OCI-LY3 (cell line): ENCODE measurements at regions not wholly inside any gene's neighbourhood (a gene's known extent, or its start where the extent isn't known, plus 50 kb on each side); places are given as distances from the start of the nearest gene placed in this dataset.

Experiments used
- H2AFZ ChIP-seq: fragments of 200-600, 300-600 bp; shearing (Covaris generic); 2 replicates; pipeline ENCODE4 v1.6.0; 2014; ENCODE audit warnings: antibody characterized with exemption, low read depth, low read length
- H3K27ac ChIP-seq: fragments of 200-600, 300-600 bp; sonication (generic); 2 replicates; pipeline ENCODE4 v1.5.1; 2014; ENCODE audit warnings: mild to moderate bottlenecking, low read length, moderate library complexity, mixed read lengths
- H3K27me3 ChIP-seq: fragments of 200-600, 300-600 bp; sonication (generic); 2 replicates; pipeline ENCODE4 v1.6.1; 2014; ENCODE audit warnings: low read depth, low read length, mixed read lengths
- H3K36me3 ChIP-seq: fragments of 200-600, 300-600 bp; sonication (generic); replicated peaks from 2 replicates; pipeline ENCODE3; 2014; ENCODE audit warnings: low read depth, low read length, mixed read lengths
- H3K4me1 ChIP-seq: fragments of 300-600, 200-600 bp; sonication (generic); 2 replicates; pipeline ENCODE4 v1.6.1; 2014; ENCODE audit warnings: low read length, mixed read lengths
- H3K4me2 ChIP-seq: fragments of 200-600, 300-600 bp; sonication (generic); 2 replicates; pipeline ENCODE4 v1.6.1; 2014; ENCODE audit warnings: low read length, mixed read lengths
- H3K4me3 ChIP-seq: fragments of 300-600, 200-600 bp; sonication (generic); 2 replicates; pipeline ENCODE4 v1.5.1; 2014; ENCODE audit warnings: antibody characterized with exemption, mild to moderate bottlenecking, low read length, moderate library complexity
- H3K79me2 ChIP-seq: fragments of 300-600, 200-600 bp; shearing (Covaris generic); 2 replicates; pipeline ENCODE4 v1.6.1; 2014; ENCODE audit warnings: mild to moderate bottlenecking, low read length, mixed read lengths
- H3K9ac ChIP-seq: fragments of 300-600, 200-600 bp; shearing (Covaris generic); 2 replicates; pipeline ENCODE4 v1.6.0; 2014; ENCODE audit warnings: mild to moderate bottlenecking, low read length, moderate library complexity
- H3K9me3 ChIP-seq: fragments of 200-600, 300-600 bp; shearing (Covaris generic); 2 replicates; pipeline ENCODE4 v1.6.1; 2014; ENCODE audit warnings: low read length, mixed read lengths; ENCODE audit not compliant: insufficient read depth
- H4K20me1 ChIP-seq: fragments of 200-600, 300-600 bp; sonication (generic); 2 replicates; pipeline ENCODE4 v1.6.1; 2016; ENCODE audit warnings: low read length, mixed read lengths; ENCODE audit not compliant: insufficient read depth
- EZH2phosphoT487 ChIP-seq: fragments of 200-600 bp; shearing (Covaris generic); IDR thresholded peaks from 2 replicates; pipeline ENCODE4 v1.6.1; 2018; ENCODE audit warnings: antibody characterized with exemption, mixed run types, low read depth
- TF ChIP-seq, protein P1 (sequence below): fragments of 200-600, 300-600 bp; sonication (generic); IDR thresholded peaks from 2 replicates; pipeline ENCODE4 v1.5.1; 2014; ENCODE audit warnings: antibody characterized with exemption, low read length, low read depth

DNA sequence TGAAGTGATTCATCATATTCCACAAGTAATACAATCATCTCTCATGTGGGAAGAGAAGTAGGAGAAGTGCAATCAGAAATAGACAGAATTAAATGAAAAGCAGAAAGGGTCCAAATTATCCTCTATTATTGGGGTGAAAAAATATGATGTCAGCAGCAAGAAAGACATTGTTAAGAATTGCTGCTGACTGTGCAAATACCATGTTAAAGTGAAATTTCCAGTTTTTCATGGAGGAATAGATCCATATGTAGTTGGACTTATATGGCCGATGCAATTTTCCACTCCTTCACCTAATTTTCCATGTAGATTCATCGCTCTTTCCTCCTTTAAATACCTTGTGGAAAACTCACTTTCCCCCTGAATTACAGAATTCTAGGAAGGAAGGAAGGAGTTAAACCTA lies 819.8 kb downstream of the GATA3 start:
- Histone ChIP-seq H2AFZ (no peak overlapping the region), H3K9ac (no peak overlapping the region), H3K27ac (no peak overlapping the region), H3K4me1 (no peaks in the 10 kb centered on the region), H3K4me3 (no peak overlapping the region), H3K36me3 (no peaks in the 10 kb centered on the region), H3K9me3 (no peaks in the 10 kb centered on the region), H4K20me1 (no peaks in the 10 kb centered on the region), H3K79me2 (no peaks in the 10 kb centered on the region), H3K4me2 (no peak overlapping the region), H3K27me3 (no peaks in the 10 kb centered on the region)
- no peak for TF ChIP-seq EZH2phosphoT487

DNA sequence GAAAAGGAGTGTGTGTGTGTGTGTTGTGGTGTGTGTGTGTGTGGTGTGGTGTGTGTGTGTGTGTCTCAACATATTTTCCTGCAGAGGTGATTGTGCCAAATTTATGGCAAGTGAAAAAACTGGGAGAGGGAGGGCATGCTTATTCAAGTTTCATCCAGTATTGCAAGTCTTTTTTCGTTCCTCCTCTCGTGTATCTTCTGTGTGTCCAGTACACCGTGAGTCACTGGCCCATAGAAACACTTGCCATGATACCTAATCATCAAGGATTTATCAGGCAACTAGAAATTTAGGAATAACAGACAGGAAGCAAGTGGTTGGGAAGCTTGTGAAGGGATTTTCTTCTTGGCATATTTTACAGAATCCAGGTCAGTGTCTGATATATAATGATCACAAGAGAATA lies 820.5 kb downstream of the GATA3 start:
- Histone ChIP-seq H3K27ac (no peak overlapping the region), H3K9ac (no peak overlapping the region), H3K36me3 (no peaks in the 10 kb centered on the region), H4K20me1 (no peaks in the 10 kb centered on the region), H3K27me3 (no peaks in the 10 kb centered on the region), H3K4me3 (no peak overlapping the region), H3K4me1 (no peaks in the 10 kb centered on the region), H3K4me2 (no peak overlapping the region), H3K9me3 (no peaks in the 10 kb centered on the region), H3K79me2 (no peaks in the 10 kb centered on the region), H2AFZ (no peak overlapping the region)
- TF ChIP-seq EZH2phosphoT487: no peak
- TF ChIP-seq, protein P1, sequence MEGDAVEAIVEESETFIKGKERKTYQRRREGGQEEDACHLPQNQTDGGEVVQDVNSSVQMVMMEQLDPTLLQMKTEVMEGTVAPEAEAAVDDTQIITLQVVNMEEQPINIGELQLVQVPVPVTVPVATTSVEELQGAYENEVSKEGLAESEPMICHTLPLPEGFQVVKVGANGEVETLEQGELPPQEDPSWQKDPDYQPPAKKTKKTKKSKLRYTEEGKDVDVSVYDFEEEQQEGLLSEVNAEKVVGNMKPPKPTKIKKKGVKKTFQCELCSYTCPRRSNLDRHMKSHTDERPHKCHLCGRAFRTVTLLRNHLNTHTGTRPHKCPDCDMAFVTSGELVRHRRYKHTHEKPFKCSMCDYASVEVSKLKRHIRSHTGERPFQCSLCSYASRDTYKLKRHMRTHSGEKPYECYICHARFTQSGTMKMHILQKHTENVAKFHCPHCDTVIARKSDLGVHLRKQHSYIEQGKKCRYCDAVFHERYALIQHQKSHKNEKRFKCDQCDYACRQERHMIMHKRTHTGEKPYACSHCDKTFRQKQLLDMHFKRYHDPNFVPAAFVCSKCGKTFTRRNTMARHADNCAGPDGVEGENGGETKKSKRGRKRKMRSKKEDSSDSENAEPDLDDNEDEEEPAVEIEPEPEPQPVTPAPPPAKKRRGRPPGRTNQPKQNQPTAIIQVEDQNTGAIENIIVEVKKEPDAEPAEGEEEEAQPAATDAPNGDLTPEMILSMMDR: no peak

DNA sequence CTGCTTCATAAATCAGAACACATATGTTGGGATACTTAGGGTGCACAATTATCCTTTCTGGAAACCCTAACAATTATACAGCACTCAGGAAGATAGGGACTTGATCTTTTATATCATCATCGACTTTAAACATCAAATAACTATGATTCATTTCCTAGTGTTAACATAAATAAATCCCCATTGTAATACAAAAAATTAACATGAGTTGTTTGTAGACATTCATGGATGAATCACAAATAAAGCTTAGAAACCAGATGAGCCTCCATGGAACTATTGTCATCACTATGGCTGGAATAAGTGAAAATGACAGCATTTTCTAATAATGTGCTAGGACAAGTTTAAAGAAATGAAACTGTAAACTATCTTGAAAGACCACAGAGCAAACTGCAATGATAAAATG lies 821.7 kb downstream of the GATA3 start:
- H3K4me1 ChIP-seq: no peaks in the 10 kb centered on the region
- no peak overlapping the region for H3K4me2 ChIP-seq
- no peaks in the 10 kb centered on the region for H3K36me3 ChIP-seq
- H3K9ac ChIP-seq: no peak overlapping the region
- no peak overlapping the region for H3K4me3 ChIP-seq
- no peaks in the 10 kb centered on the region for H3K79me2 ChIP-seq
- TF ChIP-seq, protein P1: no peak
- no peak for TF ChIP-seq EZH2phosphoT487
- H3K9me3 ChIP-seq: no peaks in the 10 kb centered on the region
- H4K20me1 ChIP-seq: no peaks in the 10 kb centered on the region
- no peaks in the 10 kb centered on the region for H3K27me3 ChIP-seq
- H2AFZ ChIP-seq: no peak overlapping the region
- H3K27ac ChIP-seq: no peak overlapping the region

DNA sequence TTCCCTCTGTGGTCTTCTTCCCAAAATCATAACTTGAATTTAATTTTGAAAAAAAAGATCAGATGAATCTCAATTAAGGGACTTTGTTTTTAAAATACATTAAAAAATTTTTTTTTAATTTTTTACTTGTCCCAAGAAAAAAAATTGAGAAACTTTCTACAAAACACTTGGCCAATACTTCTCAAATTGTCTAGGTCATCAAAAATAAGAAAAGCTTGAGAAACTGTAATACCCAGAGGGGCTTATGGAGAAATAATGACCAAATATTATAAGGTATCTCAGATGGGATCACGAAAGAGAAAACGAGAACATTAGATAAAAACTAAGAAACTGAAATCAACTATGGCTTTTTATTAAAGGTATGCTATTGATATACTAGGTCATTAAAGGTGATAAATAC lies 835.0 kb downstream of the GATA3 start:
- H3K4me2 ChIP-seq: no peak overlapping the region
- H4K20me1 ChIP-seq: no peaks in the 10 kb centered on the region
- TF ChIP-seq, protein P1: no peak
- no peak for TF ChIP-seq EZH2phosphoT487
- no peaks in the 10 kb centered on the region for H3K4me1 ChIP-seq
- H3K79me2 ChIP-seq: no peaks in the 10 kb centered on the region
- no peak overlapping the region for H3K27ac ChIP-seq
- H2AFZ ChIP-seq: no peak overlapping the region
- H3K4me3 ChIP-seq: no peak overlapping the region
- H3K36me3 ChIP-seq: no peaks in the 10 kb centered on the region
- H3K9me3 ChIP-seq: no peaks in the 10 kb centered on the region
- H3K27me3 ChIP-seq: no peaks in the 10 kb centered on the region
- no peak overlapping the region for H3K9ac ChIP-seq

DNA sequence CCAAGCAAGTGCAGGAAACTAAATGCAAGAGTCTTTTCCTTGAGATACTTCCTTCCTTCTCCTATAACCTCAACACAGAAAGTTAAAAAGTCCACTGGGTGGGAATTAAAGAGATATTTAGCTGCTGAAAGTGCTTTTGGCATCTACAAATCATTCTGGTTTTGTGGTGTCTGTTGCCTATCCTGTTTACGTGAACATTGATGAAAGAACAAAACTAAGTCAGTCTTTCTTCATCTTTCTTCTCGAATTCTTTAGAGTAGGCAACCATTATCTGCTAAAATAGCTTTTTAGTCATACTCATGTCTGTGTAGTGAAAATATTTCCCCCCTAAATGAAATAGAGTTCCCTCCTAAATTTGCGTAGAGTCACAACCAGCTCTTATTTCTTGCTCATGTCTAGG lies 838.6 kb downstream of the GATA3 start:
- Histone ChIP-seq H3K79me2 (no peaks in the 10 kb centered on the region), H3K27ac (no peak overlapping the region), H3K9me3 (no peaks in the 10 kb centered on the region), H3K4me1 (no peaks in the 10 kb centered on the region), H3K27me3 (no peaks in the 10 kb centered on the region), H3K4me3 (no peak overlapping the region), H3K36me3 (no peaks in the 10 kb centered on the region), H4K20me1 (no peaks in the 10 kb centered on the region), H3K4me2 (no peak overlapping the region), H3K9ac (no peak overlapping the region), H2AFZ (no peak overlapping the region)
- TF ChIP-seq EZH2phosphoT487: no peak
- TF ChIP-seq, protein P1: no peak
